ENCODE measurements at regions not wholly inside any gene's neighbourhood (a gene's known extent, or its start where the extent isn't known, plus 50 kb on each side); places are given as distances from the start of the nearest gene placed in this dataset.
A peak's percentile ranks its signal among the peaks of the same experiment; 100 is the strongest.
"Not testable (repeated sequence)": the region's sequence is repeated elsewhere in the genome, so short reads cannot be mapped to it uniquely, and the experiment has no call there.

DNA sequence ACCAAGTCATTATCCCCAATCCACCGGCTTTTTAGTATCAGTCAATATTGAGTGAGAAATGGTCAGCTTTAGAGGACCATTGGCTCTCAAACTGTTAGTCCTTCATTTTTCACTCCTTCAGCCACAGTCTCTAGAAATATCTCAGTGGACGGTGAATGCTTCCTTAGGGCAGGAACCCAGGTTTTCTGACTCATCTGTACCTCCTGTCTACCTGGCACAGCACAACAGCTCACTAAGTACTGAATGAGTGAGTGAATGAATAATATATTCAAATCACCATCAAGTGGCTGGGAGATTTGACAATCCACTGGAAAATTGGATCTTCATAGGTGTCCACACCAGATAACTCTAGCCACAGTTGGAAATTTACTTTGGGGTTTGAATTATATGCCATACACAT, 609.5 kb upstream of the CLINT1 start:
- no peak overlapping the region for H3K27ac Mint-ChIP-seq

GRCh38 chr5:158466191-158466590, 607.2 kb upstream of the CLINT1 start:
- no peak overlapping the region for H3K4me3 Mint-ChIP-seq
- H3K36me3 Mint-ChIP-seq, result no peaks in the 10 kb centered on the region
- no peaks in the 10 kb centered on the region for H3K9me3 Mint-ChIP-seq
- ATAC-seq (no peak), DNase-seq (ENCODE audit: low spot score in 2 of 2) (no peak)
- H3K4me1 Mint-ChIP-seq, result no peaks in the 10 kb centered on the region
- no peak overlapping the region for H3K27ac Mint-ChIP-seq

More for the DNA sequence above, 609.5 kb upstream of the CLINT1 start:
- no peak for ATAC-seq
- DNase-seq (ENCODE audit: low spot score in 2 of 2), result no peak
- H3K4me3 Mint-ChIP-seq, result no peak overlapping the region
- no peaks in the 10 kb centered on the region for H3K4me1 Mint-ChIP-seq
- no peaks in the 10 kb centered on the region for H3K36me3 Mint-ChIP-seq
- H3K9me3 Mint-ChIP-seq, result no peaks in the 10 kb centered on the region

DNA sequence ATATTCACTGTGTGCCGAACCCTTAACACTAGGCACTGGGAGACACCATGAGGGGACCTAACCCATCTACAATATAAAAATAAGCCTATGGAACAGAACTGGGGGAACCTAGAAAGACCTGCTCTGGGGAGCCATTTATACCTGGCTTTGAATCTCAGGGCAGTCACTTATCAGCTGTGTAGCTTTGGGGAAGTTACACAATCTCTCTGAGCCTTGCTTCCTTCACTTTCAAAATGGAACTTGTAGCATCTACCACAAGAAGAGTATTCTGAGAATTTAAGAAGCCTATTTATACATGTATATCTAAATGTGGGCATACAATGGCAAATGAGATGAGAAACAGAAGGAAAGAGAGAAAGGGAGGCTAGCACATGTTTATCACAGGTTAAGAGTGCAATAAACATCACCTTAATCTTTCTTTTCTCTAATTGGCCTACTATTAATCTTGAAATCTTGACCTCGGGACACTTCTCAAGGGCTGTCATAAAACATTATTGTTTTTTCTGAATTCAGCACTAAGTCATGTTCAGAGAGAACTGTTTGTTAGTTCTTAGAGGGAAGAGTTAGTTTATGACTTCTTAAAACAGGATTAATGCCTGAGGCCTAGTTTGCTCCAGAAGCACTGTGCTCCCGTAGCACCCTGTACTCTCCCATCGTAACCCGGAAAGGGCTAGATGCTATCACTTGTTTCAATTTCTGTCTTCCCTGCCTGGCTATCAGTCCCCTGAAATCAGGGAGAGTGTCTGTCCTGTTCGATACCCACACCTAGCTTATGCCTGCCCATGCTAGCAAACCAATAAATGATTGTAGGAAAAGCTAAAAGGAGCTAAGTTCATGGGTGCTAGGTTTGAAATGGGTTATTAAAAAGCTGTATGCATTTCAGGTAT, 606.4 kb upstream of the CLINT1 start:
- no peak for ATAC-seq
- DNase-seq (ENCODE audit: low spot score in 2 of 2), result no peak
- no peaks in the 10 kb centered on the region for H3K4me1 Mint-ChIP-seq
- H3K27ac Mint-ChIP-seq, result no peak overlapping the region
- no peaks in the 10 kb centered on the region for H3K36me3 Mint-ChIP-seq
- no peaks in the 10 kb centered on the region for H3K9me3 Mint-ChIP-seq
- H3K4me3 Mint-ChIP-seq, result no peak overlapping the region

DNA sequence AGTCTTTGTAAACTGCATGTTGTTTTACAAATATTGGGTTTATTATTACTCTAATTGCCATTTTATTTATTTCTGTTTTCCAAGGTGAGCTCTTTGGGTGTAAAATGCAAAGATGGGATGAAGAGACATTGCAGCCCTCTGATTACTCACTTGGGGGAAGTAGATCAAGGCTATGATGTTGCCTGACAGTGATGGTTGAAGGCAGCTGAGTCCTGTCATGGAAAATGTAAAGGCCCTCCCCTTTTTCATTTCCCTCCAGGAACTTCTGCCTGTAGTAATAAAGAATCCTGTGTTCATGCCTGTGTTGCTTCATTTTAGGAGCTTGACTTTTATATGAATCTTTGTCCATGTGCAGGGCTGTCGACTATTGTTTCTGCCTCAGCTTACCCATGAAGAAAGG, 605.4 kb upstream of the CLINT1 start:
- no peak for ATAC-seq
- DNase-seq (ENCODE audit: low spot score in 2 of 2), result no peak
- Mint-ChIP-seq H3K4me3 (no peak overlapping the region), H3K36me3 (no peaks in the 10 kb centered on the region), H3K4me1 (no peaks in the 10 kb centered on the region), H3K9me3 (no peaks in the 10 kb centered on the region), H3K27ac (no peak overlapping the region)

DNA sequence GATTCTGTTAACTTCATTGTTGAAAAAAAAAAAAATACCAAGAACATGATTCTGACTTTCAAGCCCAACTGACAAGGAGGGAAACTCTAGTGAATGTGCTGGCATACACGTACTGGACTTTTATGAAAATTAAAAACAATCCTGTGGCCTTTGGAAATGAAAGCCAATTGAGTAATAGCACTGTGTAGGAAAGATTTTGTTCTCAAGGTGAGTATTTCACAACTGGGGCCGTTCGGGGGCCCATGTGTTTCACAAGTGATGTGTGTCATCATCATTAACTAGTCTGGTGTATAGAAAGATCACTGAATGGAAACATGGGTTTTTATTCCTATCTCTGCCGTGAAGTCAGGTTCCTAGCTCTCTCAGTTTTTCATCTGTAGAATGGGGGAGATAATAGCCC, 605.0 kb upstream of the CLINT1 start:
- H3K36me3 Mint-ChIP-seq, result no peaks in the 10 kb centered on the region
- no peaks in the 10 kb centered on the region for H3K9me3 Mint-ChIP-seq
- no peaks in the 10 kb centered on the region for H3K4me1 Mint-ChIP-seq
- ATAC-seq (no peak), DNase-seq (ENCODE audit: low spot score in 2 of 2) (no peak)
- H3K27ac Mint-ChIP-seq, result no peak overlapping the region
- no peak overlapping the region for H3K4me3 Mint-ChIP-seq

GRCh38 chr5:158463188-158463587, 604.2 kb upstream of the CLINT1 start:
- DNase-seq (ENCODE audit: low spot score in 2 of 2) (no peak), ATAC-seq (no peak)
- no peak overlapping the region for H3K4me3 Mint-ChIP-seq
- no peaks in the 10 kb centered on the region for H3K9me3 Mint-ChIP-seq
- H3K4me1 Mint-ChIP-seq, result no peaks in the 10 kb centered on the region
- H3K36me3 Mint-ChIP-seq, result no peaks in the 10 kb centered on the region
- H3K27ac Mint-ChIP-seq, result no peak overlapping the region

- no peak overlapping the region for H3K4me3 Mint-ChIP-seq
- ATAC-seq (no peak), DNase-seq (ENCODE audit: low spot score in 2 of 2) (no peak)
- H3K36me3 Mint-ChIP-seq, result no peaks in the 10 kb centered on the region
- no peaks in the 10 kb centered on the region for H3K4me1 Mint-ChIP-seq
- no peaks in the 10 kb centered on the region for H3K9me3 Mint-ChIP-seq
- H3K27ac Mint-ChIP-seq, result no peak overlapping the region
Observed at GRCh38 chr5:158462349-158463114, 603.6 kb upstream of the CLINT1 start.

DNA sequence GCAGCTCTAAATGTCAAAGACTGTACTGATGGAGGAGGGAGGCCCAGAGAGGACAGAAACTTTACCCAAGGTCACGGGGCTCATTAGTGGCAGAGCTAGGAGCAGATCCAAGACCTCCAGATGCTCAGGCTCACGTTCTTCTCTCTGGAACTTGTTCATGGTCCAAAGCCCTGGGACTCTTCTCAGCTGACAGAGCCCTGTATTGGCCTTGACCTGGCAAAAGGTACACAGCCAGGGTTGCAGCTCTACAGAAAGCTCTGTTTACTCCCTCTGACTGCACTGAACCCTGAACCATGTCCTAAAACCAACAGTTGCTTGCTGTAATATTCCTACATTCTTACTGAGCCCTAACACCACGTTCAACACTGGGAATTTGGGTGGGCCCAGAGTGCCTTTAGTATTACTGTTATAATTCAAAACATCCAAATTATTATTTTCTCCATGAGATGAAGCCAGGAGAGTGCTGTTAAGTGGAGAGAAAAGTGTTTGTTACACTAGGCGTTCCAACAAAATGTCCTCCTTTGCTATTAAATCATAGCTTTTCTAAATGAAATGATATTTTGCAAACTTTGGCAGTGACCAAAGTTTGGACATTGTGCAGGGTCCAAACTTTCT, 602.4 kb upstream of the CLINT1 start:
- H3K27ac Mint-ChIP-seq, result no peak overlapping the region
- no peak for DNase-seq (ENCODE audit: low spot score in 2 of 2)
- no peaks in the 10 kb centered on the region for H3K36me3 Mint-ChIP-seq
- no peaks in the 10 kb centered on the region for H3K9me3 Mint-ChIP-seq
- ATAC-seq, result no peak
- H3K4me1 Mint-ChIP-seq, result no peaks in the 10 kb centered on the region
- H3K4me3 Mint-ChIP-seq, result no peak overlapping the region

GRCh38 chr5:158458086-158458485, 599.1 kb upstream of the CLINT1 start:
- no peak overlapping the region for H3K27ac Mint-ChIP-seq
- H3K36me3 Mint-ChIP-seq, result no peaks in the 10 kb centered on the region
- no peaks in the 10 kb centered on the region for H3K4me1 Mint-ChIP-seq
- ATAC-seq, result no peak
- H3K4me3 Mint-ChIP-seq, result no peak overlapping the region
- no peaks in the 10 kb centered on the region for H3K9me3 Mint-ChIP-seq
- no peak for DNase-seq (ENCODE audit: low spot score in 2 of 2)

GRCh38 chr5:158456756-158457155, 597.8 kb upstream of the CLINT1 start:
- DNase-seq (ENCODE audit: low spot score in 2 of 2), result no peak
- ATAC-seq, result peak; percentile 63
- no peaks in the 10 kb centered on the region for H3K9me3 Mint-ChIP-seq
- H3K4me1 Mint-ChIP-seq, result no peaks in the 10 kb centered on the region
- H3K4me3 Mint-ChIP-seq, result no peak overlapping the region
- H3K36me3 Mint-ChIP-seq, result no peaks in the 10 kb centered on the region
- no peak overlapping the region for H3K27ac Mint-ChIP-seq

GRCh38 chr5:158456241-158456640, 597.3 kb upstream of the CLINT1 start:
- no peaks in the 10 kb centered on the region for H3K4me1 Mint-ChIP-seq
- DNase-seq (ENCODE audit: low spot score in 2 of 2) (no peak), ATAC-seq (no peak)
- H3K36me3 Mint-ChIP-seq, result no peaks in the 10 kb centered on the region
- H3K27ac Mint-ChIP-seq, result no peak overlapping the region
- no peaks in the 10 kb centered on the region for H3K9me3 Mint-ChIP-seq
- no peak overlapping the region for H3K4me3 Mint-ChIP-seq

- Mint-ChIP-seq H3K4me1 (no peaks in the 10 kb centered on the region), H3K4me3 (no peak overlapping the region), H3K9me3 (no peaks in the 10 kb centered on the region), H3K36me3 (no peaks in the 10 kb centered on the region), H3K27ac (no peak overlapping the region)
- DNase-seq (ENCODE audit: low spot score in 2 of 2) (no peak), ATAC-seq (no peak)
Observed at GRCh38 chr5:158451993-158452672, 593.2 kb upstream of the CLINT1 start.

DNA sequence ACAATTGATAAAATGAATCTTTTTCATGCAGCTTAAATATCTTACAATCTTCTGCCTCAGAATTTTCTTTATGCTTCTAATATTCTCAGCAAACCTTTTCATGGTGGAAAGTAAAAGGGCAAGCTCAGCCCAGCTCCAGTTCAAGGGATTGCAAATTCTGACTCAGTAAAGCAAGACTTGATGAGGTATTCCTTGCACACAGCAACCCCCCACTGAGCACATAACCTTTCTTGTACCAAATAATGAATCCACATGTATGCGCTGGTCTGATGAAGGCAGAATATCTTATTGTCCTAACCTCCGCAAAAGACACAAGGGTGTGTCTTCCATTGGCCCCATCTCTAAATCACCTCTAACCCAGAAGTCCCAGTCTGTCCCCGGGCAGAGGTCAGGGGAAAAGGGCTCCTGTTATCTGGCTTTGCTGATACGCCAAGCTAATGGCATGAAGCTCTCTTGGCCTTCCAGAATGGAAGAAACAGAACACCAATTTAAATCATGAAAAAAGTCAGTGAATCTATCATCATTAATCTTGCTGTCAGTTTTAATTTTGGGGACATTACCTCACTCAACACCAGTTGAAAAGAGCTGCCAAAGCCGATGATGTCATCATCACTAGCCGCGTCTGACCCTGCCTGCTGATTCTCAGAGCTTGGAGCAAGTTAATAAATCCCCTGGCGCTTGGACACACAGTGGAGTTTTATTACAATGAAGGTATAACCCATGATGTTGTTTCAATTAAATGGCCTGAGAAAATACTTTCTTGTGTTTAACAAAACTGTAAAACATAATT, 592.5 kb upstream of the CLINT1 start:
- Mint-ChIP-seq H3K4me3 (no peak overlapping the region), H3K9me3 (no peaks in the 10 kb centered on the region), H3K36me3 (no peaks in the 10 kb centered on the region), H3K4me1 (no peaks in the 10 kb centered on the region), H3K27ac (no peak overlapping the region)
- ATAC-seq (no peak), DNase-seq (ENCODE audit: low spot score in 2 of 2) (no peak)

GRCh38 chr5:158450751-158451171, 591.8 kb upstream of the CLINT1 start:
- no peak for DNase-seq (ENCODE audit: low spot score in 2 of 2)
- H3K4me3 Mint-ChIP-seq, result no peak overlapping the region
- no peaks in the 10 kb centered on the region for H3K36me3 Mint-ChIP-seq
- H3K4me1 Mint-ChIP-seq, result no peaks in the 10 kb centered on the region
- no peak for ATAC-seq
- peaks cover 2% of the 10 kb centered on the region for H3K9me3 Mint-ChIP-seq
- H3K27ac Mint-ChIP-seq, result no peak overlapping the region

GRCh38 chr5:158446761-158447160, 587.8 kb upstream of the CLINT1 start:
- not testable (repeated sequence) for DNase-seq (ENCODE audit: low spot score in 2 of 2); H3K4me3 Mint-ChIP-seq; H3K36me3 Mint-ChIP-seq; ATAC-seq; H3K4me1 Mint-ChIP-seq; H3K27ac Mint-ChIP-seq; H3K9me3 Mint-ChIP-seq

Measured in stimulated activated effector memory CD8-positive, alpha-beta T cell treated with anti-CD3 and anti-CD28 coated beads, Interleukin-12 subunit alpha, Interleukin-12 subunit beta, amount 100 ng/mL, for 72 hours (primary cell).